Spleen (tissue), 11 donors: ENCODE measurements at regions not wholly inside any gene's neighbourhood (a gene's known extent, or its start where the extent isn't known, plus 50 kb on each side); places are given as distances from the start of the nearest gene placed in this dataset.

Experiments
- DNase-seq: peaks from one replicate; pipeline ENCODE4 v3.0.0-alpha.2; 2020
- H3K27ac ChIP-seq, 8 donors: fragments of 200-600 bp; sonication (generic) in 7 of 8; 1 replicate in 4 of 8; 2 replicates in 4 of 8; pipeline versions ENCODE4 v1.5.0 to v1.8.0; 2016 to 2021; ENCODE audit warnings: inconsistent platforms in 4 of 8, mild to moderate bottlenecking in 4 of 8, moderate library complexity in 1 of 8
- H3K27me3 ChIP-seq, 7 donors: fragments of 200-600 bp; sonication (generic) in 6 of 7; replicated peaks in 1 of 7; 1 replicate in 4 of 7; 2 replicates in 3 of 7; pipeline versions ENCODE4 v1.5.0 to v1.8.0; 2016 to 2021; ENCODE audit warnings: inconsistent platforms in 3 of 7, mild to moderate bottlenecking in 1 of 7
- H3K36me3 ChIP-seq, 6 donors: fragments of 200-600 bp; sonication (generic) in 5 of 6; 1 replicate in 4 of 6; 2 replicates in 2 of 6; pipeline versions ENCODE4 v1.5.0 to v1.8.0; 2016 to 2021; ENCODE audit warnings: inconsistent platforms in 2 of 6
- H3K4me1 ChIP-seq, 6 donors: fragments of 200-600 bp; sonication (generic) in 5 of 6; 1 replicate in 3 of 6; 2 replicates in 3 of 6; pipeline versions ENCODE4 v1.5.0 to v1.8.0; 2016 to 2021; ENCODE audit warnings: inconsistent platforms in 3 of 6
- H3K4me3 ChIP-seq, 8 donors: fragments of 200-600 bp; sonication (generic) in 7 of 8; 1 replicate in 4 of 8; 2 replicates in 4 of 8; pipeline versions ENCODE4 v1.5.0 to v1.8.0; 2016 to 2021; ENCODE audit warnings: inconsistent platforms in 4 of 8, mild to moderate bottlenecking in 4 of 8, moderate library complexity in 2 of 8
- H3K9me3 ChIP-seq, 8 donors: fragments of 200-600 bp; sonication (generic) in 7 of 8; 1 replicate in 4 of 8; 2 replicates in 4 of 8; pipeline versions ENCODE4 v1.5.0 to v1.8.0; 2016 to 2021; ENCODE audit warnings: inconsistent platforms in 4 of 8
- POLR2A ChIP-seq, 3 donors: fragments of 450-650 bp; IDR thresholded peaks; one replicate each; pipeline ENCODE4 v1.5.1; 2017; ENCODE audit warnings: antibody characterized with exemption in 3 of 3, mild to moderate bottlenecking in 1 of 3
- POLR2AphosphoS5 ChIP-seq, 3 donors: sonication (generic); formaldehyde crosslinking; IDR thresholded peaks; one replicate each; pipeline ENCODE4 v1.5.1; 2017; ENCODE audit warnings: antibody characterized with exemption in 3 of 3
- WGBS, 5 donors: extraction: QIAGEN DNeasy Blood & Tissue Kit in 3 of 5; methylation state at CpG; one replicate each; pipeline versions ENCODE4 v1.1.5 to v1.1.7; 2013 to 2018; 5-methylcytosine and 5-hydroxymethylcytosine counted together
- intact Hi-C: fragments of 100-400 bp; cut with DNase I; formaldehyde crosslinking; loops from one replicate; pipeline ENCODE4 v1.15.0; 2023; ENCODE audit warnings: low total_unique reads
- TF ChIP-seq, protein P1 (sequence below), 11 experiments: fragments of 200-600 bp in 7 of 11; fragments of 450-650 bp in 4 of 11; sonication (generic) in 4 of 11; IDR thresholded peaks in 8 of 11; conservative IDR thresholded peaks in 3 of 11; 1 replicate in 7 of 11; 2 replicates in 4 of 11; pipeline versions ENCODE4 v1.4.0 to v1.8.0; 2016 to 2021; ENCODE audit warnings: antibody characterized with exemption in 11 of 11, inconsistent platforms in 4 of 11, mild to moderate bottlenecking in 1 of 11
- donor health status: healthy with polysubstance abuse.
- donor health status: DM: no; HTN: no; CAD: no; lungs with moderate emphysema.
- donor health status: DM: no; HTN: no; CAD: no.
- donor health status: Bipolar disorder and iron deficiency.
- donor health status: healthy.
- donor health status: DM: no; HTN: no; CAD: no.
- donor health status: DM: yes; HTN: yes; CAD: no.

DNA sequence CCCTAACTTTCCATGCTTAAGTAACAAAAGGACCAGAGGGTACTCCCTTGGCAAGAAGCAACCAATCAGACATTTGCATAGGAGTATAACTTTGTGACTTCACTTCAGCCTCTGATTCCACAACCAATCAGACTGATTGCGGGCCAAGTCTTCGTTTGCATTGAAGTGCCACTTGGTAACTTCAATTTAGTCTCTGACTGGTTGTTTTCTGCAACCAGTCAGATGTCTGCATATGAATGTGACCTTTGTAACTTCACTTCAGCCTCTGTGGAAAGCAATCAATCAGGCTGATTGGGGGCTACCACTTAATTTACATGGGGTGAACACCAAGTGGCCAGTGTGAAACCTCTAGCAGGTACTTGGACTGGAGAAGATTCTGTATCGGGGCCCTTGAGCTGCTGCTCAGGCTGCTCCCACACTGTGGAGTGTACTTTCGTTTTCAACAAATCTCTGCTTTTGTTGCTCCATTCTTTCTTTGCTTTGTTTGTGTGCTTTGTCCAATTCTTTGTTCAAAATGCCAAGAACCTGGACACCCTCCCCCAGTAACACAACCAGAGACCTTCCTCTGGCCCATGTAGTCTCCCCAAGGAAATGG lies 241.5 kb downstream of the ACKR3 start:
- Histone ChIP-seq H3K36me3 (no peaks in the 10 kb centered on the region), H3K27ac (no peak overlapping the region), H3K9me3 (peaks cover 0 to 46% (median 41%) of the 10 kb centered on the region in 8 donors), H3K27me3 (peaks cover 0 to 4% (median 0%) of the 10 kb centered on the region in 7 donors), H3K4me3 (no peak overlapping the region), H3K4me1 (no peaks in the 10 kb centered on the region)
- TF ChIP-seq, protein P1, sequence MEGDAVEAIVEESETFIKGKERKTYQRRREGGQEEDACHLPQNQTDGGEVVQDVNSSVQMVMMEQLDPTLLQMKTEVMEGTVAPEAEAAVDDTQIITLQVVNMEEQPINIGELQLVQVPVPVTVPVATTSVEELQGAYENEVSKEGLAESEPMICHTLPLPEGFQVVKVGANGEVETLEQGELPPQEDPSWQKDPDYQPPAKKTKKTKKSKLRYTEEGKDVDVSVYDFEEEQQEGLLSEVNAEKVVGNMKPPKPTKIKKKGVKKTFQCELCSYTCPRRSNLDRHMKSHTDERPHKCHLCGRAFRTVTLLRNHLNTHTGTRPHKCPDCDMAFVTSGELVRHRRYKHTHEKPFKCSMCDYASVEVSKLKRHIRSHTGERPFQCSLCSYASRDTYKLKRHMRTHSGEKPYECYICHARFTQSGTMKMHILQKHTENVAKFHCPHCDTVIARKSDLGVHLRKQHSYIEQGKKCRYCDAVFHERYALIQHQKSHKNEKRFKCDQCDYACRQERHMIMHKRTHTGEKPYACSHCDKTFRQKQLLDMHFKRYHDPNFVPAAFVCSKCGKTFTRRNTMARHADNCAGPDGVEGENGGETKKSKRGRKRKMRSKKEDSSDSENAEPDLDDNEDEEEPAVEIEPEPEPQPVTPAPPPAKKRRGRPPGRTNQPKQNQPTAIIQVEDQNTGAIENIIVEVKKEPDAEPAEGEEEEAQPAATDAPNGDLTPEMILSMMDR (IDR thresholded peaks at IDR 0.05 in 8 of 11, conservative IDR thresholded peaks at IDR 0.05 in 3 of 11): no peak
- TF ChIP-seq POLR2AphosphoS5 (IDR thresholded peaks at IDR 0.05): no peak
- no peak for TF ChIP-seq POLR2A (IDR thresholded peaks at IDR 0.05)
- DNase-seq: no peak
- intact Hi-C loops: no loop called here
- 83 to 95% (median 87%) methylated on average over 4 of the region's 4 CpGs for WGBS, 5 donors

DNA sequence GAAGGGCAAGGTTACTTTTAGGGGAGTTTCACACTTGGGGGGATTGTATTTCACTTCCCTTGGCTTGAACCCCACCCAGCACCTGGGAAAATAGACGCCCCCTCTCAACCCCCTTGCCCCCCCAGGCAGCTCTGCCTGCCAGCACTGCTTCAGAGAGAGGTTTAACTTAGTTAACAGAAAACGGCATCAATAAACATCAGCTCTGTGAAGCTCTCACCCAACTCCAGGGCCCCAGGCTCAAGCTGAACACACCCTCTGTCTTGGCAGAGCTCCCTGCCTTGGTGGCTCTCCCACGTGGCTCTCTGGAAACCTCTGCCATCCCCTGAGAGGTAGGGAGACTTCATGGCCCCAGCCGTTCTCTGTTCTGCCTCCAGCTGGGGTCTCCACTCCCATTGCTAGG lies 244.1 kb downstream of the ACKR3 start:
- Histone ChIP-seq H3K9me3 (peaks cover 0 to 26% (median 21%) of the 10 kb centered on the region in 8 donors), H3K36me3 (no peaks in the 10 kb centered on the region), H3K4me1 (no peaks in the 10 kb centered on the region), H3K27me3 (peaks cover 0 to 4% (median 0%) of the 10 kb centered on the region in 7 donors), H3K4me3 (no peak overlapping the region), H3K27ac (no peak overlapping the region)
- intact Hi-C loops: no loop called here
- 58 to 73% (median 67%) methylated on average over 4 of the region's 4 CpGs for WGBS, 5 donors
- TF ChIP-seq POLR2A (IDR thresholded peaks at IDR 0.05) (no peak), POLR2AphosphoS5 (IDR thresholded peaks at IDR 0.05) (no peak)
- TF ChIP-seq, protein P1 (IDR thresholded peaks at IDR 0.05 in 8 of 11, conservative IDR thresholded peaks at IDR 0.05 in 3 of 11): no peak
- DNase-seq: no peak

DNA sequence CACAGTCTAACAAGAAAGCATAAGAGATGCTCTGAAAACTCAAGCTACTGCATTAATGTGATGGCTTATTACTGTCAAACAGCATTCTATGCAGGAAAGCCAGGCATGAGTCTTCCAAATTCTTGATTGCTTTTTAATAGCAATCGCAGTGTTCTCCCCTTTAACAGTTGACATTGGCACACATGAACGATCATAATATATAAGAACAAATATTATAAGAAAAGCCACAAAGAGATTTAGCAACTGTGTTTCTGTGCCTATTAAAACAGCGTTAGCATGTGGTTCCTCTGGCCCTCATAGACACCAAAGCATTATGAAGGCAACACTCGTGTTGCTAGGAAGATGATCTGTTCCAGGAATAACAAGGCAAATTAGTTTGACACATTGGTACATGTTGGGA lies 245.0 kb downstream of the ACKR3 start:
- Histone ChIP-seq H3K9me3 (peaks cover 0 to 17% (median 13%) of the 10 kb centered on the region in 8 donors), H3K4me1 (no peaks in the 10 kb centered on the region), H3K27ac (no peak overlapping the region), H3K27me3 (peaks cover 0 to 4% (median 0%) of the 10 kb centered on the region in 7 donors), H3K36me3 (no peaks in the 10 kb centered on the region), H3K4me3 (no peak overlapping the region)
- 77 to 90% (median 85%) methylated on average over 4 of the region's 4 CpGs for WGBS, 5 donors
- TF ChIP-seq, protein P1 (IDR thresholded peaks at IDR 0.05 in 8 of 11, conservative IDR thresholded peaks at IDR 0.05 in 3 of 11): no peak
- no peak for TF ChIP-seq POLR2A (IDR thresholded peaks at IDR 0.05)
- TF ChIP-seq POLR2AphosphoS5 (IDR thresholded peaks at IDR 0.05): no peak
- no peak for DNase-seq
- intact Hi-C loops: no loop called here

DNA sequence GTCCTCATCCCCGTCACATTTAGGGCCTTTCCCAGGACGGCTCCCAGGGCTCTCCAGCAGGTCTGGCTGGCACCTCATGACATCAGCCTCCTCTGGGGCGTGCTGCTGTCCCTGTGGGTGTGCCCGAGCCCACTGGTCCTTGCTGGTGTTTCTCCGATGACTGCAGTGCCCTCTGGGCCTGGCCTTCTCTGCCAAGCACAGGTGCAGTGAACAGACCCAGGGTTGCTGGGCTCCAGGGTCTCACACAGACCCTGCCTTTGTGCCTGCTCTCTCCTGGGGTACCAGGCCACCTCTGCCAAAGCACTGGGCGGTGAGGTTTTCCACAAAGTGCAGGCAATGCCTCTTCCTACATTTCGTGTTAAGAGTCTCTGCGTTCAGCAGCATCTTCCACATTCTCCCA lies 246.1 kb downstream of the ACKR3 start:
- no peak for TF ChIP-seq POLR2AphosphoS5 (IDR thresholded peaks at IDR 0.05)
- no peak for TF ChIP-seq POLR2A (IDR thresholded peaks at IDR 0.05)
- Histone ChIP-seq H3K4me3 (no peak overlapping the region), H3K27ac (no peak overlapping the region), H3K36me3 (no peaks in the 10 kb centered on the region), H3K27me3 (peaks cover 0 to 4% (median 0%) of the 10 kb centered on the region in 7 donors), H3K4me1 (no peaks in the 10 kb centered on the region), H3K9me3 (peaks cover 0 to 6% (median 1%) of the 10 kb centered on the region in 8 donors)
- 82 to 94% (median 91%) methylated on average over 6 to 8 of the region's 8 CpGs for WGBS, 5 donors
- DNase-seq: no peak
- intact Hi-C loops: no loop called here
